IMR-90 (cell line): ENCODE measurements at regions not wholly inside any gene's neighbourhood (a gene's known extent, or its start where the extent isn't known, plus 50 kb on each side); places are given as distances from the start of the nearest gene placed in this dataset.

Source experiments
- ATAC-seq: fragments of 200-7000 bp; cut with Tn5 transposase; 2 replicates; pipeline ENCODE4 v1.9.1; 2020; ENCODE audit warnings: low read depth, mild to moderate bottlenecking, moderate library complexity
- BruUV-seq: library from RNA; stranded (reverse); fragments of 400-500 nt; replicated peaks from 2 replicates; lab custom pipeline; 2021; lab: Mats Ljungman, UMichigan
- CTCF ChIA-PET: fragments of 300-600 bp; formaldehyde crosslinking; extraction: SDS; loops from one replicate; lab custom pipeline; 2021; ENCODE audit warnings: antibody characterized with exemption; lab: Yijun Ruan, JAX
- POLR2A ChIA-PET: fragments of 300-600 bp; sonication (Branson Sonifier 250); formaldehyde crosslinking; loops from one replicate; lab custom pipeline; 2022; ENCODE audit warnings: antibody characterized with exemption; ENCODE audit not compliant: unreplicated experiment; lab: Charles Lee
- DNase-seq: peaks from one replicate; pipeline ENCODE4 v3.0.0; 2013
- H2AFZ ChIP-seq: replicated peaks from 2 replicates; pipeline ENCODE3; 2013; ENCODE audit warnings: low read length, mild to moderate bottlenecking; ENCODE audit not compliant: poor library complexity
- H2AK5ac ChIP-seq: 2 replicates; pipeline ENCODE4 v1.6.1; 2013; ENCODE audit warnings: low read depth, low read length, inconsistent platforms
- H2AK9ac ChIP-seq: replicated peaks from 2 replicates; pipeline ENCODE3; 2013; ENCODE audit warnings: mild to moderate bottlenecking, low read depth, low read length, moderate library complexity; ENCODE audit not compliant: poor library complexity
- H2BK120ac ChIP-seq: 2 replicates; pipeline ENCODE4 v1.6.1; 2013; ENCODE audit warnings: low read depth, low read length, inconsistent platforms
- H2BK15ac ChIP-seq: 3 replicates; pipeline ENCODE4 v1.6.1; 2013; ENCODE audit warnings: low read depth, low read length, inconsistent platforms
- H2BK20ac ChIP-seq: 2 replicates; pipeline ENCODE4 v1.6.1; 2013; ENCODE audit warnings: low read depth, mild to moderate bottlenecking, inconsistent platforms, low read length, moderate library complexity
- H2BK5ac ChIP-seq: 2 replicates; pipeline ENCODE4 v1.6.1; 2013; ENCODE audit warnings: mild to moderate bottlenecking, low read depth, low read length, inconsistent platforms; ENCODE audit not compliant: poor library complexity, severe bottlenecking
- H3K14ac ChIP-seq: replicated peaks from 2 replicates; pipeline ENCODE4 v1.6.1; 2013; ENCODE audit warnings: low read depth, low read length, inconsistent platforms
- H3K18ac ChIP-seq: 2 replicates; pipeline ENCODE4 v1.6.1; 2013; ENCODE audit warnings: low read depth, low read length, control low read depth
- H3K23ac ChIP-seq: 2 replicates; pipeline ENCODE4 v1.6.1; 2013; ENCODE audit warnings: low read depth, low read length, inconsistent platforms
- H3K27ac ChIP-seq: 2 replicates; pipeline ENCODE4 v1.5.1; 2013; ENCODE audit warnings: mild to moderate bottlenecking, control low read depth, low read length; ENCODE audit not compliant: insufficient read depth
- H3K27me3 ChIP-seq: 2 replicates; pipeline ENCODE4 v1.6.1; 2013; ENCODE audit warnings: low read length; ENCODE audit not compliant: control insufficient read depth, insufficient read depth
- H3K36me3 ChIP-seq: 2 replicates; pipeline ENCODE4 v1.6.1; 2013; ENCODE audit warnings: low read length, mixed read lengths; ENCODE audit not compliant: control insufficient read depth, insufficient read depth
- H3K4ac ChIP-seq: 2 replicates; pipeline ENCODE4 v1.6.1; 2013; ENCODE audit warnings: low read depth, low read length, inconsistent platforms
- H3K4me1 ChIP-seq: 2 replicates; pipeline ENCODE4 v1.6.1; 2013; ENCODE audit warnings: low read length, mixed read lengths; ENCODE audit not compliant: control insufficient read depth, insufficient read depth
- H3K4me2 ChIP-seq: 2 replicates; pipeline ENCODE4 v1.6.1; 2013; ENCODE audit warnings: low read depth, mild to moderate bottlenecking, control low read depth, low read length, moderate library complexity
- H3K4me3 ChIP-seq: 2 replicates; pipeline ENCODE4 v1.5.1; 2013; ENCODE audit warnings: low read depth, mild to moderate bottlenecking, control low read depth, low read length, moderate library complexity; ENCODE audit not compliant: insufficient read depth
- H3K56ac ChIP-seq: 2 replicates; pipeline ENCODE4 v1.6.1; 2013; ENCODE audit warnings: low read length, inconsistent platforms; ENCODE audit not compliant: insufficient read depth; ENCODE audit errors: extremely low read depth
- H3K79me1 ChIP-seq, 2 experiments: 2 replicates each; pipeline ENCODE4 v1.6.1; 2013; ENCODE audit warnings: low read length in 2 of 2, inconsistent platforms in 1 of 2, low read depth in 1 of 2
- H3K9ac ChIP-seq: 2 replicates; pipeline ENCODE4 v1.6.1; 2013; ENCODE audit warnings: low read depth, low read length, control low read depth
- H3K9me1 ChIP-seq: 2 replicates; pipeline ENCODE4 v1.6.1; 2013; ENCODE audit warnings: low read length, inconsistent platforms; ENCODE audit not compliant: insufficient read depth
- H3K9me3 ChIP-seq: 2 replicates; pipeline ENCODE4 v1.6.1; 2013; ENCODE audit warnings: low read length; ENCODE audit not compliant: control insufficient read depth, insufficient read depth
- H4K20me1 ChIP-seq: 2 replicates; pipeline ENCODE4 v1.6.1; 2013; ENCODE audit warnings: low read length, inconsistent platforms; ENCODE audit not compliant: insufficient read depth
- H4K5ac ChIP-seq: 2 replicates; pipeline ENCODE4 v1.6.1; 2013; ENCODE audit warnings: mild to moderate bottlenecking, low read depth, low read length, control low read depth
- H4K8ac ChIP-seq, 2 experiments: 2 replicates each; pipeline ENCODE4 v1.6.1; 2013; ENCODE audit warnings: low read depth in 2 of 2, low read length in 2 of 2, control low read depth in 1 of 2, inconsistent platforms in 1 of 2
- H4K91ac ChIP-seq: 2 replicates; pipeline ENCODE4 v1.6.1; 2013; ENCODE audit warnings: low read depth, low read length, inconsistent platforms; ENCODE audit not compliant: insufficient read depth
- BHLHE40 ChIP-seq: fragments of 150-350 bp; IDR thresholded peaks from 2 replicates; pipeline ENCODE4 v1.6.1; 2016; ENCODE audit warnings: mild to moderate bottlenecking, low read depth, low read length
- CEBPB ChIP-seq: IDR thresholded peaks from 2 replicates; pipeline ENCODE4 v1.6.1; 2012; ENCODE audit warnings: low read depth, low read length, improper control_type of control experiment
- CHD1 ChIP-seq: IDR thresholded peaks from 2 replicates; pipeline ENCODE4 v1.6.1; 2012; ENCODE audit warnings: low read depth, low read length, improper control_type of control experiment
- MAFK ChIP-seq: IDR thresholded peaks from 2 replicates; pipeline ENCODE4 v1.6.1; 2012; ENCODE audit warnings: low read depth, low read length, improper control_type of control experiment
- MAZ ChIP-seq: IDR thresholded peaks from 2 replicates; pipeline ENCODE4 v1.6.1; 2012; ENCODE audit warnings: low read depth, mild to moderate bottlenecking, low read length, improper control_type of control experiment, moderate library complexity, borderline replicate concordance
- MXI1 ChIP-seq: IDR thresholded peaks from 2 replicates; pipeline ENCODE4 v1.6.1; 2012; ENCODE audit warnings: low read depth, mild to moderate bottlenecking, low read length, moderate library complexity, borderline replicate concordance
- NFE2L2 ChIP-seq: fragments of 150-350 bp; IDR thresholded peaks from 2 replicates; pipeline ENCODE4 v1.6.1; 2016; ENCODE audit warnings: low read depth, mild to moderate bottlenecking, low read length
- POLR2A ChIP-seq: IDR thresholded peaks from 2 replicates; pipeline ENCODE4 v1.6.1; 2012; ENCODE audit warnings: mild to moderate bottlenecking, low read depth, low read length
- RAD21 ChIP-seq: IDR thresholded peaks from 2 replicates; pipeline ENCODE4 v1.6.1; 2012; ENCODE audit warnings: low read length, improper control_type of control experiment
- RCOR1 ChIP-seq: IDR thresholded peaks from 2 replicates; pipeline ENCODE4 v1.6.1; 2012; ENCODE audit warnings: mild to moderate bottlenecking, low read length, improper control_type of control experiment; ENCODE audit not compliant: insufficient replicate concordance
- RFX5 ChIP-seq: IDR thresholded peaks from 2 replicates; pipeline ENCODE4 v1.8.0; 2012; ENCODE audit warnings: low read depth, mild to moderate bottlenecking, low read length, moderate library complexity
- SMC3 ChIP-seq: fragments of 150-350 bp; IDR thresholded peaks from 2 replicates; pipeline ENCODE4 v1.6.1; 2016; ENCODE audit warnings: low read depth, mild to moderate bottlenecking, antibody characterized with exemption, low read length, moderate library complexity
- WGBS, 2 experiments: methylation state at CpG; one replicate each; pipeline versions ENCODE4 v1.1.5 to v1.1.7; 2013; ENCODE audit warnings: missing lambda C conversion rate in 2 of 2; ENCODE audit not compliant: insufficient read length in 1 of 2; ENCODE audit errors: extremely low coverage in 2 of 2; 5-methylcytosine and 5-hydroxymethylcytosine counted together
- dilution Hi-C: fragments of 300-500 bp; cut with HindIII; formaldehyde crosslinking; loops from one replicate; pipeline ENCODE4 v1.14.3; 2018; ENCODE audit warnings: low sequenced_read_pairs; ENCODE audit not compliant: unreplicated experiment
- in situ Hi-C: fragments of 300-500 bp; cut with MboI; formaldehyde crosslinking; loops from 3 replicates; pipeline ENCODE4 v1.14.3; 2019; ENCODE audit warnings: low sequenced_read_pairs, inconsistent platforms, mixed read lengths
- intact Hi-C: fragments of 100-400 bp; cut with micrococcal nuclease; formaldehyde crosslinking; loops from 2 replicates; pipeline ENCODE4 v1.10.0; 2022
- TF ChIP-seq, protein P1 (sequence below): fragments of 150-350 bp; IDR thresholded peaks from 2 replicates; pipeline ENCODE4 v1.6.1; 2016; ENCODE audit warnings: low read depth, mild to moderate bottlenecking, low read length, moderate library complexity, borderline replicate concordance
- TF ChIP-seq, protein P2 (sequence below): fragments of 150-350 bp; IDR thresholded peaks from 2 replicates; pipeline ENCODE4 v1.6.1; 2017; ENCODE audit warnings: mild to moderate bottlenecking, antibody characterized with exemption, low read length, low read depth
- TF ChIP-seq, protein P3 (sequence below): conservative IDR thresholded peaks from 2 replicates; pipeline ENCODE4 v1.5.1; 2012; ENCODE audit warnings: mild to moderate bottlenecking, low read depth, low read length, improper control_type of control experiment

DNA sequence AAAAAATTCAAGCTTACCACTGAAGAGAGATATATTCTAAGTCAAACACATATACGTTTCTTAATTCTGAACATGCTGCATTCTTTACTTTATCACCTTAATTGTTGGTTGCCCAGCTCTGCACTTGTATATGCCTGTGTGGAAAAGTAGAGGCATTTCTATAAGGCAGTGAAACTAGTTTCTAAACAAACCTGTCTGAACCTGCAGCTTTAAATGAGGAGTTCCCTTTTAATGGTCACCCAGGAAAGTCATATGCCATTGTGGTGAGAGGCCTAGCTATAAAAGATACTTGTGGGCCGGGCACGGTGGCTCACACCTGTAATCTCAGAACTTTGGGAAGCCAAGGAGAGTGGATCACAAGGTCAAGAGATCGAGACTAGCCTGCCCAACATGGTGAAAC, 147.4 kb upstream of the RXFP1 start:
- dilution Hi-C loops (no loop called here), intact Hi-C loops (no loop called here), in situ Hi-C loops (no loop called here)
- Histone ChIP-seq H3K36me3 (no peaks in the 10 kb centered on the region), H3K27me3 (no peaks in the 10 kb centered on the region), H3K4me3 (no peak overlapping the region), H3K4me2 (no peak overlapping the region), H2AFZ (no peak overlapping the region), H2BK20ac (no peak overlapping the region), H4K8ac (no peak overlapping the region), H2BK5ac (no peak overlapping the region), H2AK9ac (no peak overlapping the region), H3K79me1 (no peaks in the 10 kb centered on the region), H4K91ac (no peak overlapping the region), H4K20me1 (no peaks in the 10 kb centered on the region), H3K18ac (no peak overlapping the region), H3K9me1 (no peaks in the 10 kb centered on the region), H3K9me3 (no peaks in the 10 kb centered on the region), H3K27ac (no peak overlapping the region), H3K4ac (no peak overlapping the region), H2BK120ac (no peak overlapping the region), H2BK15ac (no peak overlapping the region), H4K5ac (no peak overlapping the region), H3K4me1 (no peaks in the 10 kb centered on the region), H3K23ac (no peak overlapping the region), H3K56ac (no peak overlapping the region), H3K9ac (no peak overlapping the region), H2AK5ac (no peak overlapping the region), H3K14ac (no peak overlapping the region)
- no peak for DNase-seq
- no peak for ATAC-seq
- WGBS, 2 experiments, result 90% methylated on average over 2 of the region's 4 CpGs; no CpG with 5 or more reads in 1 of the 2 experiments
- POLR2A ChIA-PET, result no interaction called here
- CTCF ChIA-PET, result no interaction called here
- BruUV-seq, result no TSS peak
- TF ChIP-seq, protein P1, sequence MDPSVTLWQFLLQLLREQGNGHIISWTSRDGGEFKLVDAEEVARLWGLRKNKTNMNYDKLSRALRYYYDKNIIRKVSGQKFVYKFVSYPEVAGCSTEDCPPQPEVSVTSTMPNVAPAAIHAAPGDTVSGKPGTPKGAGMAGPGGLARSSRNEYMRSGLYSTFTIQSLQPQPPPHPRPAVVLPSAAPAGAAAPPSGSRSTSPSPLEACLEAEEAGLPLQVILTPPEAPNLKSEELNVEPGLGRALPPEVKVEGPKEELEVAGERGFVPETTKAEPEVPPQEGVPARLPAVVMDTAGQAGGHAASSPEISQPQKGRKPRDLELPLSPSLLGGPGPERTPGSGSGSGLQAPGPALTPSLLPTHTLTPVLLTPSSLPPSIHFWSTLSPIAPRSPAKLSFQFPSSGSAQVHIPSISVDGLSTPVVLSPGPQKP, result no peak
- TF ChIP-seq CHD1, result no peak
- no peak for TF ChIP-seq MXI1
- TF ChIP-seq RAD21, result no peak
- TF ChIP-seq POLR2A, result no peak
- TF ChIP-seq MAZ, result no peak
- no peak for TF ChIP-seq CEBPB
- TF ChIP-seq SMC3, result no peak
- TF ChIP-seq NFE2L2, result no peak
- TF ChIP-seq, protein P2, sequence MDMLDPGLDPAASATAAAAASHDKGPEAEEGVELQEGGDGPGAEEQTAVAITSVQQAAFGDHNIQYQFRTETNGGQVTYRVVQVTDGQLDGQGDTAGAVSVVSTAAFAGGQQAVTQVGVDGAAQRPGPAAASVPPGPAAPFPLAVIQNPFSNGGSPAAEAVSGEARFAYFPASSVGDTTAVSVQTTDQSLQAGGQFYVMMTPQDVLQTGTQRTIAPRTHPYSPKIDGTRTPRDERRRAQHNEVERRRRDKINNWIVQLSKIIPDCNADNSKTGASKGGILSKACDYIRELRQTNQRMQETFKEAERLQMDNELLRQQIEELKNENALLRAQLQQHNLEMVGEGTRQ, result no peak
- TF ChIP-seq MAFK, result no peak
- no peak for TF ChIP-seq BHLHE40
- TF ChIP-seq, protein P3, sequence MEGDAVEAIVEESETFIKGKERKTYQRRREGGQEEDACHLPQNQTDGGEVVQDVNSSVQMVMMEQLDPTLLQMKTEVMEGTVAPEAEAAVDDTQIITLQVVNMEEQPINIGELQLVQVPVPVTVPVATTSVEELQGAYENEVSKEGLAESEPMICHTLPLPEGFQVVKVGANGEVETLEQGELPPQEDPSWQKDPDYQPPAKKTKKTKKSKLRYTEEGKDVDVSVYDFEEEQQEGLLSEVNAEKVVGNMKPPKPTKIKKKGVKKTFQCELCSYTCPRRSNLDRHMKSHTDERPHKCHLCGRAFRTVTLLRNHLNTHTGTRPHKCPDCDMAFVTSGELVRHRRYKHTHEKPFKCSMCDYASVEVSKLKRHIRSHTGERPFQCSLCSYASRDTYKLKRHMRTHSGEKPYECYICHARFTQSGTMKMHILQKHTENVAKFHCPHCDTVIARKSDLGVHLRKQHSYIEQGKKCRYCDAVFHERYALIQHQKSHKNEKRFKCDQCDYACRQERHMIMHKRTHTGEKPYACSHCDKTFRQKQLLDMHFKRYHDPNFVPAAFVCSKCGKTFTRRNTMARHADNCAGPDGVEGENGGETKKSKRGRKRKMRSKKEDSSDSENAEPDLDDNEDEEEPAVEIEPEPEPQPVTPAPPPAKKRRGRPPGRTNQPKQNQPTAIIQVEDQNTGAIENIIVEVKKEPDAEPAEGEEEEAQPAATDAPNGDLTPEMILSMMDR, result no peak
- no peak for TF ChIP-seq RFX5
- no peak for TF ChIP-seq RCOR1
